Testis (tissue), 2 donors: ENCODE measurements at regions not wholly inside any gene's neighbourhood (a gene's known extent, or its start where the extent isn't known, plus 50 kb on each side); places are given as distances from the start of the nearest gene placed in this dataset.

Experiments
- CTCF ChIP-seq, 3 experiments: fragments of 450-650 bp in 2 of 3; fragments of 200-600 bp in 1 of 3; sonication (generic) in 1 of 3; IDR thresholded peaks; one replicate each; pipeline ENCODE4 v1.5.1; 2016 to 2019; ENCODE audit warnings: antibody characterized with exemption in 3 of 3, mild to moderate bottlenecking in 2 of 3, moderate library complexity in 1 of 3
- POLR2A ChIP-seq: fragments of 450-650 bp; IDR thresholded peaks from one replicate; pipeline ENCODE4 v1.6.1; 2017; ENCODE audit warnings: antibody characterized with exemption, mild to moderate bottlenecking, moderate library complexity

GRCh38 chr1:232283864-232284263, 346.1 kb downstream of the SIPA1L2 start:
- TF ChIP-seq CTCF (IDR thresholded peaks at IDR 0.05) (no peak), POLR2A (no peak)
